GM21447 (cell line): ENCODE measurements at regions not wholly inside any gene's neighbourhood (a gene's known extent, or its start where the extent isn't known, plus 50 kb on each side); places are given as distances from the start of the nearest gene placed in this dataset.

Source experiments
- ATAC-seq: cut with Tn5 transposase; IDR thresholded peaks from one replicate; pipeline ENCODE4 v1.9.1; 2021; ENCODE audit not compliant: unreplicated experiment

DNA sequence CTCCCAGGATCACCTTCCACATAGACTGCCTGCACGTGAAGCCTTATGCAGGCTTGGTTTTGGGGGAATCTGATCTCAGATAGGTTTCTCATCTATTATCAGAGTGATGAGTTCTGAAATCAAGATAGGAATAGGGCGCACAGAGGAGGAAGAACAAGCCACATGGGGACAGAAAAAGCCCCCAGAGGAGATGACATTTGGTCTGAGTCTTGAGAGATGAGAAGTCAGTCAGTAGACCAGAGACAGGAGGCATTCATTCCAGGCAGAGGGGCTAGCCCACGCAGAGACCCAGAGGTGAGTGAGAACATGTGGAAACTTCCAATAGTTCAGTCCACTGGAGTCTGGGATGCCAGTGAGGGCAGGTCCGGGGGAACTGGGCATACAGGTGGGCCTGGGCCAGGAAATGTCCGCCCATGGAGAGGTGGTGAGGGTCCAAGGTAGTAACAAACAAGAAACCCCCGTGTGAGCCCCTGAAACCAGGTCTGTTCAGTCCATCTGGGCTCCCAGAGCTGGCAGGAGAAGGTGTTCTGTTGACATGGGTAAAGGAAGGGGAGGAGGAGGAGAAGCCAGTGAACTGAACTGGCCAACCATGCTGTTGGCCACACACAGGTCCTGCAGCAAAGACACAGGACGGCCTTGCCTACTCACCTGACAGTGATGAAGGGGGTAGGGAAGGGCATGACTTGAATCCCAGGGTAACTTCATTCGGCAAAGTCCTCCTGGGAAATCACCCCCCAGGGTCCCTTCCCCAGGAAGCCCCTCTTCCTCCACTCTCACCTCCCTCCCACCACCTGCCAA lies 69.3 kb upstream of the SMNDC1 start:
- ATAC-seq, result no peak

DNA sequence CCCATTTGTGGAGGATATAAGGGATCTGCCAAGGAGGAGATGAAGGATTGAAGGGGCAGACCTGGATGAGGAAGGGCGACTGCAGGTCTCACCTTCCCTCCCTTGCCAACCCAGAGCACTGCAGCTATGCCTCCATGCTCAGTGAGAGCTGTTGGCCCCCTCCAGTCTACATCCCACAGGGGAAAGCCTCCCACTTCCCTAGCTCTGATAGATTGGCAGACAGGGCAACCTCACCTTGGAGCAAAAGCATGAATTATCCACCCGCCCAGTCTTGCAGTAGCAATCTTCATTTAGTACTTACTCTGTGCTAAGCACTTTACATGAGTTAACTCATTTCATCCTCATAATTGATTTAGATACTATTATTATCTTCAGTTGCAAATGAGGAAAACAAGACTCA lies 70.4 kb upstream of the SMNDC1 start:
- ATAC-seq, result no peak

DNA sequence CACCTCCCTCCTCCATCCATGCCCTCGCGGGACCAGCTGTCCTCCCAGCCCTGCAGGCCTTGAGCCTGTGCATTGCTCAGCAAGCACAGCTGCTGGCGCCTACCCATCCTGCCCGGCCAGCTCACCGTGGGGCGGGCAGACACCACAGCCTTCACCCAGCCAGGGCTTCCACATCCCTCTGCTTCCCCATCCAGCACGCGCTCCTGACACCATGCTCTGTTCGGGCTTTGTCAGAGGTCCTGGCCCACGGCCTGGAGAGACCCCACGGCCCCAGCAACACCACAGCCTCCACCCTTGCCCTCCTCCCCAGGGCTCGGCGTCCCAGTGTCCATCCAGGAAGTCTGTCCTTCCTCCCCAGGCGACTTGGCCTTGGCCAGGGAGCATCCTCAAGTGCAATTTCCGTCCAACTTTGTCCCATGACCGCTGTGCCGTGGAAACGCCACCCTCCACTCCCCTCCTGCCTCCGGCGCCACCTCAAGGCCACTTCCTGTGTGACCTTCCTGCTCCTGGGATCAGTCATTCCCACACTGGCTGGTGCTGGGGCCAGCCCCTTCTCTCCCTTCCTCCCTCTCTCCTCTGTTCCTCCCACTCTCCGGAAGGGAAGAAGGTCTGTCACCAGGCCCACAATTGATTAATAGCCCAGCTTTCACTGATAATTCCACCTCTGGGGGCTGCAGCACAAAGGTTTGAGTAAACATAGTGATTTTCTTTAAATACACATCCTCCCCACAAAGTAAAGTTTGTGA lies 71.5 kb upstream of the SMNDC1 start:
- no peak for ATAC-seq

DNA sequence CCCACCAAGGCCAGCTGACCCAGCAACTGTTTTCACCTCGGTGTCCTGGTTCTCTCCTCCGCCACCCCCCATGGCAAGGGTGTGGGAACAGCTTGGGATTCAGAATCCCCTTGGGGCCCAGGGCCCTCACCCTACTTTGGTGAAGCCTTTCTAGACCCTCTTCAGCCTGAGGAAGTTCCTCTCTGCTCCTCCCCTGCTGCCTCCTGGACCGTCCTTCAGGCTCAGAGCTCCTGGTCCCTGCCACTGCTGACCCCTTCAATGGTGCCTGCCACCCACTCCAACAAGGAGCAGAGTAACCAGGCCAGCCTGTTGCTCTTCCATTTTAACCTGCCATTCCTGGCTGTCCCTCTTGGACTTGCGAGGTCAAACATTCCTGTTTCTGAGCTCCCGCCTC lies 72.0 kb upstream of the SMNDC1 start:
- ATAC-seq, result no peak

DNA sequence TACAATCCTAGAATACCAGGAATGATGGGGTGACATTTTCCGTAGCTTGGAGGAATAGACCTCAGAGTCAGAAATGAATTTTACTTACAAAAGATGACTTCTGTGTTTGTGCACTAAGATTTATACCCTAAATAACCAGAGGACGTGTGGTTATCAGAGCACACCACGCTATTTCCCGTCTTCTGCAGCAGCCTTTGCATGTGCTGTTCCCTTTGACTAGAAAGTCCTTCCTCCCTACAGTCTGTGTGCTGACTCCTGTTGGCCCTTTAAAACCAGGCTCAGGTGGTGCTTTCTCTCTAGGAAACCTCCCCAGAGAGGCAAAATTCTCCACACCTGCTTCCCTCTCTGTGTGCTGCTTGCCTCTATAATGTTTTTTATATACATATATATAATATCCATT lies 73.3 kb upstream of the SMNDC1 start:
- no peak for ATAC-seq

DNA sequence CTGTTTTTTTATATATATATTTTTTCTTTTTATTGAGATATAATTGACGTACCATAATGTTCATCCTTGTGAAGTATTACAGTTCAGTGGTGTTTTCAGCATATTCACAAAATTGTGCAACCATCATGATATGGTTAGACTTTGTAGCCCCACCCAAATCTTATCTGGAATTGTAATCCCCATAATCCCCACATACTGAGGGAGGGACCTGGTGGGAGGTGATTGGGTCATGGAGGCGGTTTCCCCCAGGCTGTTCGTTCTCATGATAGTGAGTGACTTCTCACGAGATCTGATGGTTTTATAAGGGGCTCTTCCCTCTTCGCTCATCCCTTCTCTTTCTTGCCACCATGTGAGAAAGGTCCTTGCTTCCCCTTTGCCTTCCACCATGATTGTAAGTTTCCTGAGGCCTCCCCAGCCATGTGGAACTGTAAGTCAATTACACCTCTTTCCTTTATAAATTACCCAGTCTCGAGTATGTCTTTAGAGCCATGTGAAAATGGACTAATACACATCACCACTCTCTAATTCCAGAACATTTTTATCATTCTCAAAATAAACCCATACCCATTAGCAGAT lies 73.9 kb upstream of the SMNDC1 start:
- ATAC-seq, result no peak

DNA sequence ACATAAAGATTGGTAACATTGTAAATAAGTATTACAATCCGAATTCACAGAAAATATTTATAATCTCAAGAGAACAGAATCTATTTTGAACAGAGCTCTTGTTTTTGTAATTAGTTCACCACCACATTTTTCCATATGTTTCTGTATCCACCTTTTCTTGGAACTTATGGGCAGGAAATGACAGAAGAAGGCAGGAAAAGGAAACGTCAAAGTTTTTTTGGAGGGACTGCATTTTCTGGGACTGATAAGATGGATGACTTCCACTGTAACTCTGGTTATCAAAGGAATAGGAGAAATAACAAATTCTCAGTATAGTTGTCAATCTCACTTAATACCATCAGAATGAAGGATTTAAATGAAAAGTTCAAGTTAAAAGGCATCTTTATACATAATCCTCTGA lies 75.1 kb upstream of the SMNDC1 start:
- no peak for ATAC-seq

DNA sequence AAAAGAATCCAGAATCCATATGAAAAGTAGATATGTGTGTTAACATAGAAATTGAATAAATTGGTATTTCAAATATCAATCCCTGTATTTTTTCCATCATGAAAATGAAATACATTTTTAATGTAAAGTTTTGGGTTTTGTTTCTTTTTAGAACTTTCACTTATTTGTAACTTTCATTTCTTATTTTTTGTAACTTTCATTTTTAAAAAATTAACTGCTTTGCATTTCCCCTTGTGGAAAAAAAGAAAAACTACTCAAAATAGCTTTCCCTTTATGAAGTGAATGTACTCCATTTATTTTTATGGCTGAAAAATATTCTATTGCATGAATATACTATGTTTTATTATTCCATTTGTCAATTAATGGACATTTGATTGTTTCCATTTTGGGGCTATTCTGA lies 75.6 kb upstream of the SMNDC1 start:
- no peak for ATAC-seq

DNA sequence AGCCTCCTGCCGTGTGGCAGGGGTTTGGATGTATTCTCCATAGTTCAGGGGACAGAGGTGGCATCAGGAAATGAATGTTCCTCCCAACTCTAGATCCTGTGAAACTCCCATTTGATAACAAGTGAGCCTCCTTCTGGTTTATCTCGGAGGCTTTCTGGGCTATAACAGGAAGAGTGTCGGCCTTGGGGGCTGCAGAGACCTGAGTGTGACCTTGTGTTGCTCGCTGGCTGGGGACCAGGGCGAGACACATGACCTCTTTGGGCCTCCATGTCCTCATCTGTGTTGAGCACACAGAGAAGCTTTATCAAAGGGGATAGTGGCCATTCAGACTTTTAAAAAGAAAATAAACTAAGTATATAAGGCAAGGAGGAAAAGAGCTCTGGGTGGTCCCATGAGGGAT lies 78.0 kb upstream of the SMNDC1 start:
- ATAC-seq, result no peak

DNA sequence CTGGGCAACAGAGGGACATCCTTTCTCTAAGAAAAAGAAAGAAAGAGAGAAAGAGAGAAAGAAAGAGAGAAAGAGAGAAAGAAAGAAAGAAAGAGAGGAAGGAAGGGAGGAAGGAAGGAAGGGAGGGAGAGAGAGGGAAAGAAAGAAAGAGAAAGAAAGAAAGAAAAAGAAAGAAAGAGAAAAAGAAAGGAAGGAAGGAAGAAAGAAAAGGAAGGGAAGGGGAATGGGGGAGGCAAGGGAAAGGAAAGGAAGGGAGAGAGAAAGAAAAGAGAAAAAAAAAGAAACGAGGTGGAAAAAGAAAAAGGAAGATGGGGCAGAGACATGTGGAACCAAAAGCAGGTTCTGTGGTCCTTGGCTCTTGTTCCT lies 82.9 kb upstream of the SMNDC1 start:
- ATAC-seq, result no peak

DNA sequence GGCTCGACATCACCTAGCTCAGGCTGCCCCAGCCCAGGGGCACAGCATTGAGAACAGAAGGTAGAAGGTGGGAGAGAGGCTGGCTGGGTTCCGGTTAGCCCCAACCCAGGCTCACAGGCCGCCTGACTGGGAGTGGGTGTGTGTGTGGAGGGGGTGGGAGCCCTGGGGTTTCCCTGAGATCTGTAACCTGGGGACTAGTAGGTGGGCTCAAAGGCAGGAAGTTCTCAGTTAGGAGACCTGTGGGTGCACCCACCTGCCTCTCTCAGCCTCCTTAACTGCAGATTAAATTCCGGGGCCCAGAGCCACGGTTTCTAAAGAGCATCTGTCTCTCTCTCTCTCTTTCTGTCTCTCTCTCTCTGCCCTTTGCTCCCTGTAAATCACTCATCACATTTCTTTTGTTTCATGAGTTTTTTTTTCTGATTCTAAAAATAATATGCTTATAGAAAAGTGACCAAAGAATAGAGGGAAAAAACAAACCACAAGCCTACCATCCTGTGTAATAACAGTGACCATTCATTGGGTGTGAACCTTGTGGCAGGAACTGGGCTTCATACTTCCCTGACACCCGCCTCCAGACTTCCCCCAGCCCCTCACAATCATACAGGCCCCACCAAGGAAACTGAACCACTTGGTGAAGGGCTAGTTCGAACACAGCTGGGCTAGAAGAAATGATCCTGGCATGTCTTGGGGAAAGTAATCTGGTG lies 83.4 kb upstream of the SMNDC1 start:
- peak; percentile 89 for ATAC-seq

DNA sequence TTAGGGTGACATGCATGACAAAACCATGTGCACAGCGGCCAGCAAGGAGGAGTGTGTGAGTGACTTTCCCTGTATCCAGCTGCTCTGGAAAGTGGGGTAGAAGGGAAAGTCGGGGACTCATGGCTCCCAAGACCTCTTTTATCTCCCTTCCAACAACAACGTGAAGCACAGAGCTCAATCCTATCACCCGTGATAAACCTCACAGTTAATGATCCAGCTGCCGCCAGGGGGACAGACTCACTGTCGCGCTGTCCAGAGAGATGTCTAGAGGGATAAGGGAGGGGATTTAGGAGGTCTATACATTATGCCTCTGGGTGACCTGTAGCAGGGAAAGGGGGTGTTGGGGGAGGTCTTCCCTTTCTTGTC lies 84.0 kb upstream of the SMNDC1 start:
- no peak for ATAC-seq

DNA sequence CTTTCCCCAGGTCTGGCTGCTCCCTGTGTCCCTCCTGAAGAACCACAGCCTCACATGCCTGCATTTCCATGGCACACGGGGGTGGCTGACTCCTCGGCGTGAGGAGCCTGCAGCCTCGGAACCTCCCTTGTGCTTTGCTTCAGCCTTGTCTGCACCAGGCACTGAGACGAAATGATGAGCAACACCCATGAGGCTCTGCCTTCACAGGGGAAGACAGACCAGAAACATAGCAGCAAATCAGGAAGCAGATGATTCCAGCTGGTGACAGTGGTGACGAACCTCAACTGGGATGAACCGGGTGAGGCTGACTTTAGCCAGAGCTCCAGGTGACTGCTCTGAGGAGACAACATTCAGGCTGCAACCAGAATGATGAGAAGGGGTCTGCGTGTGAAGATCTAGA lies 84.5 kb upstream of the SMNDC1 start:
- no peak for ATAC-seq

DNA sequence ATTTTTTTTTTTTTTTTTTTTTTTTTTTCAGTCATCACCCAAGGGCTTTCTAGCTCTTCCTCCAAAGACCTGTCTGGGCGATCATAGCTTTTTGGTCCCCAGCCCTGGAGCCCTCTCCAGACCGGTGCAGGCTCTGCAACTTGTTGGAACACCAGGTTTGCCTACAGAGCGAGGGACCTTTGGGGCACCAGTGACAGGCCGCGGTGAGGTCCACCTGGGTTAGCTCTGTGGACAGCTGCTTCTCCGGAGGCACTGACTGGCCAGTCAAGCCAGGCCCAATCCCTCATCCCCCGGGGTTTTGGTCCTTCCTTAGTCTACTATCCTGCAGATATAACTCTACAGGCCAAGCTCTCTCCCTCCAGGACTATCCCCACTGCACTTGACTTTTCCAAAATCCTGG lies 86.8 kb upstream of the SMNDC1 start:
- no peak for ATAC-seq

DNA sequence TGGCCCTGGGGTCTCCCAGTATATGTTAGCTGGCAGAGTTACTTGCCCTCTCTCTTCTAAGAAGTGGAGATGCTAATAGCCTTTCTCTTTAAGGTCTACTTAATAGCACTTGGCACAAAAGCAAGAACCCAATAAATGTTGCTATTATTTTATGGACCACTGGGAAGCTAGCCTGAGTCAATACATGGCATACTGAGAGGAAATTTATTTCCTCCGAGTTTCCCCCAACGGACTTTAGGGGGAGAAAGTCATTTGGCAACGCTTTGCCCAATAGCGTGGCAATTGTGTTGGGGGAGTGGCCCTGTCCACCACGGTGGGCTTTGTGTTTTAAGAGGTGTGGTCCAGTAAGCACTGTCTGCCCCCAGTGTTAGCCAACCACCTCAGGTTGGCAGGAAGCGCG lies 87.4 kb upstream of the SMNDC1 start:
- no peak for ATAC-seq

DNA sequence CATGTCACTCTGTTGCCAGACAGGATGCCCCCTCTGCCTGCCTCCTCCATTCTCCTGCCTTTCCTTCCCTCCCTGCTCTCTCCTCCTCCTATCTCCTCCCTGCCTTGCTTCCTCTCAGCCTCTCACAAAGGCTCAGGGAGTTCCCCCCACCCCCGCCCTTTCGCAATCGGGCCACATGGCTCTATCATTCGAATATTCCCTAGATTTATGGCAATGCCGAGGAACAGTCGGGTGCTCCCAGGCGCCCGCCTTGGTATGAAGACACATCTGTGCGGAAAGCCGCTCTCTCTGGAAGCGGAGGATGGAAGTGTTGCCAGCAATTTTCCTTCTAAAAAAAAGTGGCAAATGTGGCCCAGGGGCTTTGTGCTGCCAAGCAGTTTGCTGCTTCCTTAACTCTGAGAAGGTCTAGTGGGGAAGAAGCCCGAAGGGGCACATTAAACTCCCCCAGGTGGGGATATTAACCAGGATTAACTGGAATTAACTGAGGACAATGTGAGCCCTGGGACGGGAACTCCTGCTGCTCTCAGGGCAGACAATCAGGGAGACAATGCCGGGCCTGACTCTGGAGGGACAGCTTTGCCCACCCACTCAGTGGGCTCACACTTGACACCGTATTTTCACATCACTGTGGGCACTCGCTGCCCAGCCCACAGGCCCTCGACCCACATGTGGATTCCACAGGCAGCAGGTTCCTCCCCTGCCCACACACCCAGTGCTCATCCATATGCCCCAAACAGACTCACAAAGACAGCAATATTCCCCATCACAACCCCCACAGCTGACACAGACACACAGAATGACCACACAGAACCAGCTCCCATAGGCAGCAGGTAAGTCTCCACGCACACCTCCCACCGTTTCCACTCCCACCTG lies 88.4 kb upstream of the SMNDC1 start:
- ATAC-seq, result no peak

DNA sequence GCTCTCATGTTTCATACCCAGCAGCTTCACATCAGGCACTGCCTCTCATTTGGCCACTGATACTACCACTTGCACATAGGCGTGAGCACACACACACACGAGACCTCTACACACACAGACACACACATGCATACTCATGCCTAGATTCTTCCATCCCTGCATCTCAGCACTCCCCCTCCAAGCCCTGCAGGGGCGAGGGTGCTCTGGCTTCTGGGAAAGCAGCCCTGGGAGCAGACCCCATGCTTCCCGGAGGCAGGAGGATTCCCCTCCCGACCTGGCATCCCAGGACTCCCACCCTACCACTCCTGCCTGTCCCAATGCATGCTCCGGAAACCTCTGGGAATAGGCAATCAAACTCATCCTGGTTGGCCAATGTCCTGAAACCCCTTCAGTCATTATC lies 89.1 kb upstream of the SMNDC1 start:
- ATAC-seq, result no peak

DNA sequence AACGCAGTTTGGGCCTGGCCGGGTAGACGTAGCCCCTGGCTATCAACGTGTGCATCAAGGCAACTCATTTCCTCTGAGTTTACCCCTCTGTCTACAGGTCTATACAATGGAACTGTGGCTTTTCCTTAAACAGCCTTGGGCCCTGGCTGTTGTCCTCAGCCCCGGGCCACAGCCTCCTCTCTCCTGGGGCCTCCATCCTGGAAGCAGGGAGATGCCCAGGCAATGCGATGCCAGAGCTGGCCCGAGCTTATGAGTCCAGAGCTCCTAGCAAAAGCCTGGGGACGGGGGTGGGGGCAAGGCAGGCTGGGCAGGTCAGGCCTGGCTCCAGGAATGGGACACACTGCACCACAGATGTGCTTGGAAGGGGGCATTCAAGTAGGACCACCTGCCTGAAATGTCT lies 89.6 kb upstream of the SMNDC1 start:
- no peak for ATAC-seq

DNA sequence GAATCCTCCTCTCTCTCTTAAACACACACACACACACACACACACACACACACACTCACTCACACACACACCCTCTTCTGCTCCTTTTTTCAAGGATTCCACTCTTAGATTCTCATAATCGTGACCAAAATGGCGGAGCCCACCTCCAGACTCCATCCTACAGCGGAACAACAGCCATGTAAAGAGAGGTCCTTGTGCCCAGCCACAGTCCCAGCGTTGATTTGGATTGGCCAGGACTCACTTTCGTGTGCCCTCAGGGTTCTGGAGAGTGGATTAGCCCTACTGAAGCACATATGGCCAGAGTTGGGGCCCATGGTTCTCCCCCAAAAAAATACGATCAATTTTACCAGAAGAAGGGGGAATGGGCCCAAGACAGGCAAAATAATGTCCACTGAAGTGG lies 90.2 kb upstream of the SMNDC1 start:
- no peak for ATAC-seq

DNA sequence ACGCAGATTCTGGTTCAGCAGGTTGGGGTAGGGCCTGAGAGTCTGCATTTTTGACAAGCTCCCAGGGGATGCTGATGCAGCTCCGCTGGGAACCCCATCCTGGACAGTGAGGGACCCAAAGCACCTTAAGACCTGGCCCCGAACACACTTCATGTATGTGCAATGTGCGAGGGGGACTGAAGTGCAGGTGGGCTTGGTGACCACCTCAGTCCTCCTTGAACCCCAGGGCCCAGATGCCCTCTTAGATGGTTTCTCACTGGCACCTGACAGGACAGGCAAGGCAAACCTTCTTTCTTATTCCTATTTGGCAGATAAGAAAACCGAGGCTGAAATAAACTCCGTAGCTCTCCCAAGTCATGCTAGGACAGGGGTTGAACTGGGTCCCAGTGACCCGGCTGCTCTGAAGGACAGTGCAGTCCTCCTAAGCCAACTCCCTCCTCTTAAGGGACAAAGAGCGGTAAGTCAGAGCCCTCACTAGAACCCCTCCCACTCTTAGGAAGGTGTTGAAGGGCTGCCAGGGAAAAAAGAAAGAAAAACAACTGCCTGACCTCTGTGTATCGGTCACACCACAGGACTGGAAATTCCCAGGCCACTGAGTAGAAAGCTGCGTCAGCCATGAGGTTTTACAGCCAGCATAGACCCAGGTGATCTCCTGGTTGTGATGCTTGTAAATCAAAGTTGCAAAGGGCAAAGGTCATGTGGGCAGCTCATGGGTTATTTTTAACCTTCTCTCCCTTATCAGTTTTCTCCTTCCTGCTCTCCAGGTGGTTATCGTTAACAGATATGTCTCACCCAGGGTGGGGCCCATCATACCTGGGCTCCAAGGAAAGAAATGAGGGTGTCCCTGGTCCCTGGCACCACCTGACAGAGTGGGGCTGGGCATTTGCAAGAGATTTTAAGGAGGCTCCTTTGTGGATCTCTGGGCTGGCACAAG lies 90.9 kb upstream of the SMNDC1 start:
- peak; percentile 95 for ATAC-seq
